IMR-90 (cell line): ENCODE measurements at regions not wholly inside any gene's neighbourhood (a gene's known extent, or its start where the extent isn't known, plus 50 kb on each side); places are given as distances from the start of the nearest gene placed in this dataset.

Source experiments
- ATAC-seq: fragments of 200-7000 bp; cut with Tn5 transposase; 2 replicates; pipeline ENCODE4 v1.9.1; 2020; ENCODE audit warnings: low read depth, mild to moderate bottlenecking, moderate library complexity
- BruUV-seq: library from RNA; stranded (reverse); fragments of 400-500 nt; replicated peaks from 2 replicates; lab custom pipeline; 2021; lab: Mats Ljungman, UMichigan
- CTCF ChIA-PET: fragments of 300-600 bp; formaldehyde crosslinking; extraction: SDS; loops from one replicate; lab custom pipeline; 2021; ENCODE audit warnings: antibody characterized with exemption; lab: Yijun Ruan, JAX
- POLR2A ChIA-PET: fragments of 300-600 bp; sonication (Branson Sonifier 250); formaldehyde crosslinking; loops from one replicate; lab custom pipeline; 2022; ENCODE audit warnings: antibody characterized with exemption; ENCODE audit not compliant: unreplicated experiment; lab: Charles Lee
- DNase-seq: peaks from one replicate; pipeline ENCODE4 v3.0.0; 2013
- H2AFZ ChIP-seq: replicated peaks from 2 replicates; pipeline ENCODE3; 2013; ENCODE audit warnings: low read length, mild to moderate bottlenecking; ENCODE audit not compliant: poor library complexity
- H2AK5ac ChIP-seq: 2 replicates; pipeline ENCODE4 v1.6.1; 2013; ENCODE audit warnings: low read depth, low read length, inconsistent platforms
- H2AK9ac ChIP-seq: replicated peaks from 2 replicates; pipeline ENCODE3; 2013; ENCODE audit warnings: mild to moderate bottlenecking, low read depth, low read length, moderate library complexity; ENCODE audit not compliant: poor library complexity
- H2BK120ac ChIP-seq: 2 replicates; pipeline ENCODE4 v1.6.1; 2013; ENCODE audit warnings: low read depth, low read length, inconsistent platforms
- H2BK15ac ChIP-seq: 3 replicates; pipeline ENCODE4 v1.6.1; 2013; ENCODE audit warnings: low read depth, low read length, inconsistent platforms
- H2BK20ac ChIP-seq: 2 replicates; pipeline ENCODE4 v1.6.1; 2013; ENCODE audit warnings: low read depth, mild to moderate bottlenecking, inconsistent platforms, low read length, moderate library complexity
- H2BK5ac ChIP-seq: 2 replicates; pipeline ENCODE4 v1.6.1; 2013; ENCODE audit warnings: mild to moderate bottlenecking, low read depth, low read length, inconsistent platforms; ENCODE audit not compliant: poor library complexity, severe bottlenecking
- H3K14ac ChIP-seq: replicated peaks from 2 replicates; pipeline ENCODE4 v1.6.1; 2013; ENCODE audit warnings: low read depth, low read length, inconsistent platforms
- H3K18ac ChIP-seq: 2 replicates; pipeline ENCODE4 v1.6.1; 2013; ENCODE audit warnings: low read depth, low read length, control low read depth
- H3K23ac ChIP-seq: 2 replicates; pipeline ENCODE4 v1.6.1; 2013; ENCODE audit warnings: low read depth, low read length, inconsistent platforms
- H3K27ac ChIP-seq: 2 replicates; pipeline ENCODE4 v1.5.1; 2013; ENCODE audit warnings: mild to moderate bottlenecking, control low read depth, low read length; ENCODE audit not compliant: insufficient read depth
- H3K27me3 ChIP-seq: 2 replicates; pipeline ENCODE4 v1.6.1; 2013; ENCODE audit warnings: low read length; ENCODE audit not compliant: control insufficient read depth, insufficient read depth
- H3K36me3 ChIP-seq: 2 replicates; pipeline ENCODE4 v1.6.1; 2013; ENCODE audit warnings: low read length, mixed read lengths; ENCODE audit not compliant: control insufficient read depth, insufficient read depth
- H3K4ac ChIP-seq: 2 replicates; pipeline ENCODE4 v1.6.1; 2013; ENCODE audit warnings: low read depth, low read length, inconsistent platforms
- H3K4me1 ChIP-seq: 2 replicates; pipeline ENCODE4 v1.6.1; 2013; ENCODE audit warnings: low read length, mixed read lengths; ENCODE audit not compliant: control insufficient read depth, insufficient read depth
- H3K4me2 ChIP-seq: 2 replicates; pipeline ENCODE4 v1.6.1; 2013; ENCODE audit warnings: low read depth, mild to moderate bottlenecking, control low read depth, low read length, moderate library complexity
- H3K4me3 ChIP-seq: 2 replicates; pipeline ENCODE4 v1.5.1; 2013; ENCODE audit warnings: low read depth, mild to moderate bottlenecking, control low read depth, low read length, moderate library complexity; ENCODE audit not compliant: insufficient read depth
- H3K56ac ChIP-seq: 2 replicates; pipeline ENCODE4 v1.6.1; 2013; ENCODE audit warnings: low read length, inconsistent platforms; ENCODE audit not compliant: insufficient read depth; ENCODE audit errors: extremely low read depth
- H3K79me1 ChIP-seq, 2 experiments: 2 replicates each; pipeline ENCODE4 v1.6.1; 2013; ENCODE audit warnings: low read length in 2 of 2, inconsistent platforms in 1 of 2, low read depth in 1 of 2
- H3K9ac ChIP-seq: 2 replicates; pipeline ENCODE4 v1.6.1; 2013; ENCODE audit warnings: low read depth, low read length, control low read depth
- H3K9me1 ChIP-seq: 2 replicates; pipeline ENCODE4 v1.6.1; 2013; ENCODE audit warnings: low read length, inconsistent platforms; ENCODE audit not compliant: insufficient read depth
- H3K9me3 ChIP-seq: 2 replicates; pipeline ENCODE4 v1.6.1; 2013; ENCODE audit warnings: low read length; ENCODE audit not compliant: control insufficient read depth, insufficient read depth
- H4K20me1 ChIP-seq: 2 replicates; pipeline ENCODE4 v1.6.1; 2013; ENCODE audit warnings: low read length, inconsistent platforms; ENCODE audit not compliant: insufficient read depth
- H4K5ac ChIP-seq: 2 replicates; pipeline ENCODE4 v1.6.1; 2013; ENCODE audit warnings: mild to moderate bottlenecking, low read depth, low read length, control low read depth
- H4K8ac ChIP-seq, 2 experiments: 2 replicates each; pipeline ENCODE4 v1.6.1; 2013; ENCODE audit warnings: low read depth in 2 of 2, low read length in 2 of 2, control low read depth in 1 of 2, inconsistent platforms in 1 of 2
- H4K91ac ChIP-seq: 2 replicates; pipeline ENCODE4 v1.6.1; 2013; ENCODE audit warnings: low read depth, low read length, inconsistent platforms; ENCODE audit not compliant: insufficient read depth
- BHLHE40 ChIP-seq: fragments of 150-350 bp; IDR thresholded peaks from 2 replicates; pipeline ENCODE4 v1.6.1; 2016; ENCODE audit warnings: mild to moderate bottlenecking, low read depth, low read length
- CEBPB ChIP-seq: IDR thresholded peaks from 2 replicates; pipeline ENCODE4 v1.6.1; 2012; ENCODE audit warnings: low read depth, low read length, improper control_type of control experiment
- CHD1 ChIP-seq: IDR thresholded peaks from 2 replicates; pipeline ENCODE4 v1.6.1; 2012; ENCODE audit warnings: low read depth, low read length, improper control_type of control experiment
- FOS ChIP-seq: fragments of 150-350 bp; IDR thresholded peaks from 2 replicates; pipeline ENCODE4 v1.6.1; 2016; ENCODE audit warnings: low read depth, low read length
- MAFK ChIP-seq: IDR thresholded peaks from 2 replicates; pipeline ENCODE4 v1.6.1; 2012; ENCODE audit warnings: low read depth, low read length, improper control_type of control experiment
- MAZ ChIP-seq: IDR thresholded peaks from 2 replicates; pipeline ENCODE4 v1.6.1; 2012; ENCODE audit warnings: low read depth, mild to moderate bottlenecking, low read length, improper control_type of control experiment, moderate library complexity, borderline replicate concordance
- MXI1 ChIP-seq: IDR thresholded peaks from 2 replicates; pipeline ENCODE4 v1.6.1; 2012; ENCODE audit warnings: low read depth, mild to moderate bottlenecking, low read length, moderate library complexity, borderline replicate concordance
- NFE2L2 ChIP-seq: fragments of 150-350 bp; IDR thresholded peaks from 2 replicates; pipeline ENCODE4 v1.6.1; 2016; ENCODE audit warnings: low read depth, mild to moderate bottlenecking, low read length
- POLR2A ChIP-seq: IDR thresholded peaks from 2 replicates; pipeline ENCODE4 v1.6.1; 2012; ENCODE audit warnings: mild to moderate bottlenecking, low read depth, low read length
- RAD21 ChIP-seq: IDR thresholded peaks from 2 replicates; pipeline ENCODE4 v1.6.1; 2012; ENCODE audit warnings: low read length, improper control_type of control experiment
- RCOR1 ChIP-seq: IDR thresholded peaks from 2 replicates; pipeline ENCODE4 v1.6.1; 2012; ENCODE audit warnings: mild to moderate bottlenecking, low read length, improper control_type of control experiment; ENCODE audit not compliant: insufficient replicate concordance
- RFX5 ChIP-seq: IDR thresholded peaks from 2 replicates; pipeline ENCODE4 v1.8.0; 2012; ENCODE audit warnings: low read depth, mild to moderate bottlenecking, low read length, moderate library complexity
- SMC3 ChIP-seq: fragments of 150-350 bp; IDR thresholded peaks from 2 replicates; pipeline ENCODE4 v1.6.1; 2016; ENCODE audit warnings: low read depth, mild to moderate bottlenecking, antibody characterized with exemption, low read length, moderate library complexity
- WGBS, 2 experiments: methylation state at CpG; one replicate each; pipeline versions ENCODE4 v1.1.5 to v1.1.7; 2013; ENCODE audit warnings: missing lambda C conversion rate in 2 of 2; ENCODE audit not compliant: insufficient read length in 1 of 2; ENCODE audit errors: extremely low coverage in 2 of 2; 5-methylcytosine and 5-hydroxymethylcytosine counted together
- dilution Hi-C: fragments of 300-500 bp; cut with HindIII; formaldehyde crosslinking; loops from one replicate; pipeline ENCODE4 v1.14.3; 2018; ENCODE audit warnings: low sequenced_read_pairs; ENCODE audit not compliant: unreplicated experiment
- in situ Hi-C: fragments of 300-500 bp; cut with MboI; formaldehyde crosslinking; loops from 3 replicates; pipeline ENCODE4 v1.14.3; 2019; ENCODE audit warnings: low sequenced_read_pairs, inconsistent platforms, mixed read lengths
- intact Hi-C: fragments of 100-400 bp; cut with micrococcal nuclease; formaldehyde crosslinking; loops from 2 replicates; pipeline ENCODE4 v1.10.0; 2022
- TF ChIP-seq, protein P1 (sequence below): fragments of 150-350 bp; IDR thresholded peaks from 2 replicates; pipeline ENCODE4 v1.6.1; 2017; ENCODE audit warnings: mild to moderate bottlenecking, antibody characterized with exemption, low read length, low read depth
- TF ChIP-seq, protein P2 (sequence below): fragments of 150-350 bp; IDR thresholded peaks from 2 replicates; pipeline ENCODE4 v1.6.1; 2016; ENCODE audit warnings: low read depth, mild to moderate bottlenecking, low read length, moderate library complexity, borderline replicate concordance
- TF ChIP-seq, protein P3 (sequence below): conservative IDR thresholded peaks from 2 replicates; pipeline ENCODE4 v1.5.1; 2012; ENCODE audit warnings: mild to moderate bottlenecking, low read depth, low read length, improper control_type of control experiment

DNA sequence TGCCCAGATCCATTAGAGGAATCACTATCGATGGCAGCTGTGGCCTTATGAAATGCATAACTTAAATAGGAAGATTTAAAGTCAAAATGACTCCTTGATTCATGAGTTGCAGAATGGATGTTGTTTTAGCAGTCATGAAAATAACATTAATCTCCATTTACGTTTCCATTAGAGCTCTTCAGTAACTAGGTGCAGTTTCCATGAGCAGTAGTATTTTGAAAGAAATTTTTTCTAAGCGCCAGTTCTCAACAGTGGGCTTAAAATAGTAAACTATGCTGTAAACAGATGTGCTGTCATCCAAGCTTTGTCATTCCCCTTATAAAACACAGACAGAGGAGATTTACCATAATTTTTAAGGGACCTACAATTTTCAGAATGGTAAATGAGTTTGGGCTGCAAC is 1414.1 kb downstream of the LRRC4C start:
- H3K23ac ChIP-seq, result no peak overlapping the region
- POLR2A ChIA-PET, result no interaction called here
- H4K8ac ChIP-seq, result no peak overlapping the region
- intact Hi-C loops (no loop called here), in situ Hi-C loops (no loop called here), dilution Hi-C loops (no loop called here)
- H3K4me1 ChIP-seq, result no peaks in the 10 kb centered on the region
- no peak overlapping the region for H2AFZ ChIP-seq
- H4K20me1 ChIP-seq, result no peaks in the 10 kb centered on the region
- H3K36me3 ChIP-seq, result no peaks in the 10 kb centered on the region
- H3K4me2 ChIP-seq, result no peak overlapping the region
- H3K9ac ChIP-seq, result no peak overlapping the region
- no peak for TF ChIP-seq RCOR1
- TF ChIP-seq NFE2L2, result no peak
- no peak for TF ChIP-seq MAZ
- TF ChIP-seq, protein P1, sequence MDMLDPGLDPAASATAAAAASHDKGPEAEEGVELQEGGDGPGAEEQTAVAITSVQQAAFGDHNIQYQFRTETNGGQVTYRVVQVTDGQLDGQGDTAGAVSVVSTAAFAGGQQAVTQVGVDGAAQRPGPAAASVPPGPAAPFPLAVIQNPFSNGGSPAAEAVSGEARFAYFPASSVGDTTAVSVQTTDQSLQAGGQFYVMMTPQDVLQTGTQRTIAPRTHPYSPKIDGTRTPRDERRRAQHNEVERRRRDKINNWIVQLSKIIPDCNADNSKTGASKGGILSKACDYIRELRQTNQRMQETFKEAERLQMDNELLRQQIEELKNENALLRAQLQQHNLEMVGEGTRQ, result no peak
- no peak for TF ChIP-seq FOS
- no peak for TF ChIP-seq SMC3
- no peak for TF ChIP-seq POLR2A
- TF ChIP-seq, protein P2, sequence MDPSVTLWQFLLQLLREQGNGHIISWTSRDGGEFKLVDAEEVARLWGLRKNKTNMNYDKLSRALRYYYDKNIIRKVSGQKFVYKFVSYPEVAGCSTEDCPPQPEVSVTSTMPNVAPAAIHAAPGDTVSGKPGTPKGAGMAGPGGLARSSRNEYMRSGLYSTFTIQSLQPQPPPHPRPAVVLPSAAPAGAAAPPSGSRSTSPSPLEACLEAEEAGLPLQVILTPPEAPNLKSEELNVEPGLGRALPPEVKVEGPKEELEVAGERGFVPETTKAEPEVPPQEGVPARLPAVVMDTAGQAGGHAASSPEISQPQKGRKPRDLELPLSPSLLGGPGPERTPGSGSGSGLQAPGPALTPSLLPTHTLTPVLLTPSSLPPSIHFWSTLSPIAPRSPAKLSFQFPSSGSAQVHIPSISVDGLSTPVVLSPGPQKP, result no peak
- no peak for TF ChIP-seq CHD1
- TF ChIP-seq RFX5, result no peak
- TF ChIP-seq MXI1, result no peak
- no peak for TF ChIP-seq MAFK
- TF ChIP-seq BHLHE40, result no peak
- TF ChIP-seq, protein P3, sequence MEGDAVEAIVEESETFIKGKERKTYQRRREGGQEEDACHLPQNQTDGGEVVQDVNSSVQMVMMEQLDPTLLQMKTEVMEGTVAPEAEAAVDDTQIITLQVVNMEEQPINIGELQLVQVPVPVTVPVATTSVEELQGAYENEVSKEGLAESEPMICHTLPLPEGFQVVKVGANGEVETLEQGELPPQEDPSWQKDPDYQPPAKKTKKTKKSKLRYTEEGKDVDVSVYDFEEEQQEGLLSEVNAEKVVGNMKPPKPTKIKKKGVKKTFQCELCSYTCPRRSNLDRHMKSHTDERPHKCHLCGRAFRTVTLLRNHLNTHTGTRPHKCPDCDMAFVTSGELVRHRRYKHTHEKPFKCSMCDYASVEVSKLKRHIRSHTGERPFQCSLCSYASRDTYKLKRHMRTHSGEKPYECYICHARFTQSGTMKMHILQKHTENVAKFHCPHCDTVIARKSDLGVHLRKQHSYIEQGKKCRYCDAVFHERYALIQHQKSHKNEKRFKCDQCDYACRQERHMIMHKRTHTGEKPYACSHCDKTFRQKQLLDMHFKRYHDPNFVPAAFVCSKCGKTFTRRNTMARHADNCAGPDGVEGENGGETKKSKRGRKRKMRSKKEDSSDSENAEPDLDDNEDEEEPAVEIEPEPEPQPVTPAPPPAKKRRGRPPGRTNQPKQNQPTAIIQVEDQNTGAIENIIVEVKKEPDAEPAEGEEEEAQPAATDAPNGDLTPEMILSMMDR, result no peak
- TF ChIP-seq CEBPB, result no peak
- TF ChIP-seq RAD21, result no peak
- no peak overlapping the region for H2BK5ac ChIP-seq
- no TSS peak for BruUV-seq
- H3K14ac ChIP-seq, result no peak overlapping the region
- H3K9me3 ChIP-seq, result no peaks in the 10 kb centered on the region
- no peak overlapping the region for H3K27ac ChIP-seq
- DNase-seq (no peak), ATAC-seq (no peak)
- H4K91ac ChIP-seq, result no peak overlapping the region
- no peak overlapping the region for H3K4me3 ChIP-seq
- H3K79me1 ChIP-seq, result no peaks in the 10 kb centered on the region
- no peaks in the 10 kb centered on the region for H3K27me3 ChIP-seq
- no peak overlapping the region for H3K18ac ChIP-seq
- H4K5ac ChIP-seq, result no peak overlapping the region
- no peak overlapping the region for H2BK15ac ChIP-seq
- H2BK120ac ChIP-seq, result no peak overlapping the region
- H3K56ac ChIP-seq, result no peak overlapping the region
- no peak overlapping the region for H2BK20ac ChIP-seq
- no peak overlapping the region for H3K4ac ChIP-seq
- WGBS, 2 experiments, result no CpG with 5 or more reads among the region's 3 CpGs
- no peak overlapping the region for H2AK9ac ChIP-seq
- no peaks in the 10 kb centered on the region for H3K9me1 ChIP-seq
- CTCF ChIA-PET, result no interaction called here
- H2AK5ac ChIP-seq, result no peak overlapping the region
